GM12878 (cell line): ENCODE measurements at regions not wholly inside any gene's neighbourhood (a gene's known extent, or its start where the extent isn't known, plus 50 kb on each side); places are given as distances from the start of the nearest gene placed in this dataset.

Source experiments
- ASH2L ChIP-seq: fragments of 300-600, 200-600 bp; sonication (generic); IDR thresholded peaks from 2 replicates; pipeline ENCODE4 v1.6.1; 2017; ENCODE audit warnings: low read depth, mild to moderate bottlenecking, borderline replicate concordance
- CEBPB ChIP-seq, 2 experiments: fragments of 150-350 bp in 1 of 2; IDR thresholded peaks; 2 replicates each; pipeline ENCODE4 v1.6.1; 2012 to 2014; ENCODE audit warnings: low read depth in 2 of 2, low read length in 2 of 2, borderline replicate concordance in 1 of 2, inconsistent platforms in 1 of 2
- ETV6 ChIP-seq, 2 experiments: fragments of 450-650 bp in 1 of 2; IDR thresholded peaks in 1 of 2; conservative IDR thresholded peaks in 1 of 2; 2 replicates each; pipeline ENCODE4 v1.6.1; 2014; ENCODE audit warnings: antibody characterized with exemption in 1 of 2, borderline replicate concordance in 1 of 2, low read depth in 1 of 2, mild to moderate bottlenecking in 1 of 2, moderate library complexity in 1 of 2
- GATAD2B ChIP-seq: fragments of 450-650 bp; conservative IDR thresholded peaks from 2 replicates; pipeline ENCODE4 v1.6.1; 2017; ENCODE audit warnings: low read depth, mild to moderate bottlenecking, moderate library complexity
- JUNB ChIP-seq: IDR thresholded peaks from 2 replicates; pipeline ENCODE4 v1.6.1; 2016; ENCODE audit warnings: antibody characterized with exemption, mild to moderate bottlenecking
- KAT2A ChIP-seq: conservative IDR thresholded peaks from 2 replicates; pipeline ENCODE4 v1.6.1; 2011; ENCODE audit warnings: low read depth, low read length; ENCODE audit not compliant: control insufficient read depth
- MXI1 ChIP-seq: fragments of 150-350 bp; IDR thresholded peaks from 2 replicates; pipeline ENCODE4 v1.6.1; 2011; ENCODE audit warnings: low read depth, mild to moderate bottlenecking, inconsistent platforms, low read length, improper control_type of control experiment
- NR2C2 ChIP-seq: IDR thresholded peaks from 2 replicates; pipeline ENCODE4 v1.6.1; 2011; ENCODE audit warnings: borderline replicate concordance, low read depth; ENCODE audit not compliant: control insufficient read depth, insufficient read length
- POU2F2 ChIP-seq: IDR thresholded peaks from 3 replicates; pipeline ENCODE4 v1.6.1; 2011; ENCODE audit warnings: low read depth, mild to moderate bottlenecking, low read length, borderline replicate concordance
- RUNX3 ChIP-seq: IDR thresholded peaks from 2 replicates; pipeline ENCODE4 v1.6.1; 2012; ENCODE audit warnings: low read length, inconsistent platforms
- SPI1 ChIP-seq: IDR thresholded peaks from 2 replicates; pipeline ENCODE4 v1.6.1; 2011; ENCODE audit warnings: low read depth, mild to moderate bottlenecking, low read length, moderate library complexity, borderline replicate concordance; ENCODE audit not compliant: insufficient read depth
- SREBF2 ChIP-seq: IDR thresholded peaks from 2 replicates; pipeline ENCODE4 v1.6.1; 2012; ENCODE audit warnings: mild to moderate bottlenecking, low read length
- TCF3 ChIP-seq: IDR thresholded peaks from 2 replicates; pipeline ENCODE4 v1.6.1; 2012; ENCODE audit warnings: low read depth, mild to moderate bottlenecking, low read length, borderline replicate concordance; ENCODE audit not compliant: insufficient read depth
- TCF7 ChIP-seq: IDR thresholded peaks from 2 replicates; pipeline ENCODE4 v1.6.1; 2014; ENCODE audit warnings: antibody characterized with exemption, borderline replicate concordance
- YY1 ChIP-seq: IDR thresholded peaks from 2 replicates; pipeline ENCODE4 v1.6.1; 2011; ENCODE audit warnings: low read depth, mild to moderate bottlenecking, low read length
- ZZZ3 ChIP-seq: IDR thresholded peaks from 2 replicates; pipeline ENCODE4 v1.6.1; 2011; ENCODE audit warnings: low read depth; ENCODE audit not compliant: control insufficient read depth, insufficient read length
- TF ChIP-seq, protein P1 (sequence below): IDR thresholded peaks from 2 replicates; pipeline ENCODE4 v1.6.1; 2011; ENCODE audit warnings: low read depth, low read length, improper control_type of control experiment, borderline replicate concordance
- TF ChIP-seq, protein P2 (sequence below): IDR thresholded peaks from 2 replicates; pipeline ENCODE4 v1.6.1; 2012; ENCODE audit warnings: low read depth, low read length, improper control_type of control experiment
- TF ChIP-seq, protein P3 (sequence below): fragments of 450-650 bp; IDR thresholded peaks from 2 replicates; pipeline ENCODE4 v1.6.1; 2018; ENCODE audit warnings: borderline replicate concordance, mild to moderate bottlenecking; ENCODE audit not compliant: partially characterized antibody
- TF ChIP-seq, protein P4 (sequence below): fragments of 450-650 bp; IDR thresholded peaks from 2 replicates; pipeline ENCODE4 v1.6.1; 2017; ENCODE audit warnings: mild to moderate bottlenecking, moderate library complexity

DNA sequence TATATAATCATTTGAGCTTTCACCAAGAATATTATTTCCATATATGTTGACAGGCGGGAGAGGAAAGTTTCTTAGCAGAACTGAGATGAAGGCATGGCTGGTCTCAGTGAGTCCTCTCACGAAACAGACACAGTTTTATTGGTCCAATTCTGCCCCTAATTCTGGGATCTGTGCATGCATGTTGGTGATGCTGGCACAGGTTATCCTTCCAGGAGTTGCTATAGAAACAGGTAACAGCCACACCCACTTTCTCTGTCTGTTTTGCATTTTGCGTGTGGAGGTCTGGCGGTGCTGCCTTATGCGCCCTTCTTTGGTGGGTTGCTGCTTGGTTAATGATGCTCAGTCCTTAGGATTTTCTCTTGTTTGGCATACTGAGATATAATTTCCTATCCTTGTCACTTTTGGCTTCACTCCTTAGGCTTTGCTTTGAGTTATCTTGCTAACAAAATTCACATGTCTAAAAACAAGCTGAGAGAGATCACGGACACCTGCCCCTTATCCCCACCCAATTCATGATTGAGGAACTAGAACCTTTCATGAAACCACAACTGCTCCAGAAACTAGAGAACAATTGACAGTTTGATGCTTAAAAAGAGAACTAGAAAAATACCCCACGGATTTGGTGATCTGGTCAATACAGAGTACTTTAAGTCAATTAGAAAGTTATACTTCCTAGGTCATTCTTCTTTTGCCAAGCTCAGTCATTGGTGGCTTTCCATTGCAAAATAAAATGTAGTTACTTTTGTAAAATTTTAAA is 189.3 kb downstream of the FAT3 start (continued):
- TF ChIP-seq RUNX3 (peak; percentile 75), GATAD2B (no peak), TCF3 (no peak), ZZZ3 (no peak), ETV6 (conservative IDR thresholded peaks at IDR 0.05 in 1 of 2, IDR thresholded peaks at IDR 0.05 in 1 of 2; ENCODE audit: borderline replicate concordance in 1 of 2, low read depth in 1 of 2) (no peak), YY1 (no peak), MXI1 (no peak), JUNB (no peak), ASH2L (no peak), POU2F2 (no peak), SPI1 (peak; percentile 59), SREBF2 (no peak), CEBPB (IDR thresholded peaks at IDR 0.05; ENCODE audit: borderline replicate concordance in 1 of 2, low read depth in 2 of 2, low read length in 2 of 2) (no peak), KAT2A (no peak), NR2C2 (no peak), TCF7 (no peak)
- TF ChIP-seq, protein P1, sequence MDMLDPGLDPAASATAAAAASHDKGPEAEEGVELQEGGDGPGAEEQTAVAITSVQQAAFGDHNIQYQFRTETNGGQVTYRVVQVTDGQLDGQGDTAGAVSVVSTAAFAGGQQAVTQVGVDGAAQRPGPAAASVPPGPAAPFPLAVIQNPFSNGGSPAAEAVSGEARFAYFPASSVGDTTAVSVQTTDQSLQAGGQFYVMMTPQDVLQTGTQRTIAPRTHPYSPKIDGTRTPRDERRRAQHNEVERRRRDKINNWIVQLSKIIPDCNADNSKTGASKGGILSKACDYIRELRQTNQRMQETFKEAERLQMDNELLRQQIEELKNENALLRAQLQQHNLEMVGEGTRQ: no peak
- TF ChIP-seq, protein P2, sequence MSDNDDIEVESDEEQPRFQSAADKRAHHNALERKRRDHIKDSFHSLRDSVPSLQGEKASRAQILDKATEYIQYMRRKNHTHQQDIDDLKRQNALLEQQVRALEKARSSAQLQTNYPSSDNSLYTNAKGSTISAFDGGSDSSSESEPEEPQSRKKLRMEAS: no peak
- TF ChIP-seq, protein P3, sequence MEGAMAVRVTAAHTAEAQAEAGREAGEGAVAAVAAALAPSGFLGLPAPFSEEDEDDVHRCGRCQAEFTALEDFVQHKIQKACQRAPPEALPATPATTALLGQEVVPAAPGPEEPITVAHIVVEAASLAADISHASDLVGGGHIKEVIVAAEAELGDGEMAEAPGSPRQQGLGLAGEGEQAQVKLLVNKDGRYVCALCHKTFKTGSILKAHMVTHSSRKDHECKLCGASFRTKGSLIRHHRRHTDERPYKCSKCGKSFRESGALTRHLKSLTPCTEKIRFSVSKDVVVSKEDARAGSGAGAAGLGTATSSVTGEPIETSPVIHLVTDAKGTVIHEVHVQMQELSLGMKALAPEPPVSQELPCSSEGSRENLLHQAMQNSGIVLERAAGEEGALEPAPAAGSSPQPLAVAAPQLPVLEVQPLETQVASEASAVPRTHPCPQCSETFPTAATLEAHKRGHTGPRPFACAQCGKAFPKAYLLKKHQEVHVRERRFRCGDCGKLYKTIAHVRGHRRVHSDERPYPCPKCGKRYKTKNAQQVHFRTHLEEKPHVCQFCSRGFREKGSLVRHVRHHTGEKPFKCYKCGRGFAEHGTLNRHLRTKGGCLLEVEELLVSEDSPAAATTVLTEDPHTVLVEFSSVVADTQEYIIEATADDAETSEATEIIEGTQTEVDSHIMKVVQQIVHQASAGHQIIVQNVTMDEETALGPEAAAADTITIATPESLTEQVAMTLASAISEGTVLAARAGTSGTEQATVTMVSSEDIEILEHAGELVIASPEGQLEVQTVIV: no peak
- TF ChIP-seq, protein P4, sequence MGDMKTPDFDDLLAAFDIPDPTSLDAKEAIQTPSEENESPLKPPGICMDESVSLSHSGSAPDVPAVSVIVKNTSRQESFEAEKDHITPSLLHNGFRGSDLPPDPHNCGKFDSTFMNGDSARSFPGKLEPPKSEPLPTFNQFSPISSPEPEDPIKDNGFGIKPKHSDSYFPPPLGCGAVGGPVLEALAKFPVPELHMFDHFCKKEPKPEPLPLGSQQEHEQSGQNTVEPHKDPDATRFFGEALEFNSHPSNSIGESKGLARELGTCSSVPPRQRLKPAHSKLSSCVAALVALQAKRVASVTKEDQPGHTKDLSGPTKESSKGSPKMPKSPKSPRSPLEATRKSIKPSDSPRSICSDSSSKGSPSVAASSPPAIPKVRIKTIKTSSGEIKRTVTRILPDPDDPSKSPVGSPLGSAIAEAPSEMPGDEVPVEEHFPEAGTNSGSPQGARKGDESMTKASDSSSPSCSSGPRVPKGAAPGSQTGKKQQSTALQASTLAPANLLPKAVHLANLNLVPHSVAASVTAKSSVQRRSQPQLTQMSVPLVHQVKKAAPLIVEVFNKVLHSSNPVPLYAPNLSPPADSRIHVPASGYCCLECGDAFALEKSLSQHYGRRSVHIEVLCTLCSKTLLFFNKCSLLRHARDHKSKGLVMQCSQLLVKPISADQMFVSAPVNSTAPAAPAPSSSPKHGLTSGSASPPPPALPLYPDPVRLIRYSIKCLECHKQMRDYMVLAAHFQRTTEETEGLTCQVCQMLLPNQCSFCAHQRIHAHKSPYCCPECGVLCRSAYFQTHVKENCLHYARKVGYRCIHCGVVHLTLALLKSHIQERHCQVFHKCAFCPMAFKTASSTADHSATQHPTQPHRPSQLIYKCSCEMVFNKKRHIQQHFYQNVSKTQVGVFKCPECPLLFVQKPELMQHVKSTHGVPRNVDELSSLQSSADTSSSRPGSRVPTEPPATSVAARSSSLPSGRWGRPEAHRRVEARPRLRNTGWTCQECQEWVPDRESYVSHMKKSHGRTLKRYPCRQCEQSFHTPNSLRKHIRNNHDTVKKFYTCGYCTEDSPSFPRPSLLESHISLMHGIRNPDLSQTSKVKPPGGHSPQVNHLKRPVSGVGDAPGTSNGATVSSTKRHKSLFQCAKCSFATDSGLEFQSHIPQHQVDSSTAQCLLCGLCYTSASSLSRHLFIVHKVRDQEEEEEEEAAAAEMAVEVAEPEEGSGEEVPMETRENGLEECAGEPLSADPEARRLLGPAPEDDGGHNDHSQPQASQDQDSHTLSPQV: no peak
